Activated CD4-positive, alpha-beta T cell treated with anti-CD3 and anti-CD28 coated beads, Interleukin-2, Interleukin-6, amounts not matched to agents 100 ng/mL and 50 ng/mL, durations not matched to agents 16 hours and 8 hours (primary cell): ENCODE measurements at regions not wholly inside any gene's neighbourhood (a gene's known extent, or its start where the extent isn't known, plus 50 kb on each side); places are given as distances from the start of the nearest gene placed in this dataset.

Experiments
- DNase-seq: peaks from one replicate; pipeline ENCODE4 v3.0.0-alpha.2; 2020

DNA sequence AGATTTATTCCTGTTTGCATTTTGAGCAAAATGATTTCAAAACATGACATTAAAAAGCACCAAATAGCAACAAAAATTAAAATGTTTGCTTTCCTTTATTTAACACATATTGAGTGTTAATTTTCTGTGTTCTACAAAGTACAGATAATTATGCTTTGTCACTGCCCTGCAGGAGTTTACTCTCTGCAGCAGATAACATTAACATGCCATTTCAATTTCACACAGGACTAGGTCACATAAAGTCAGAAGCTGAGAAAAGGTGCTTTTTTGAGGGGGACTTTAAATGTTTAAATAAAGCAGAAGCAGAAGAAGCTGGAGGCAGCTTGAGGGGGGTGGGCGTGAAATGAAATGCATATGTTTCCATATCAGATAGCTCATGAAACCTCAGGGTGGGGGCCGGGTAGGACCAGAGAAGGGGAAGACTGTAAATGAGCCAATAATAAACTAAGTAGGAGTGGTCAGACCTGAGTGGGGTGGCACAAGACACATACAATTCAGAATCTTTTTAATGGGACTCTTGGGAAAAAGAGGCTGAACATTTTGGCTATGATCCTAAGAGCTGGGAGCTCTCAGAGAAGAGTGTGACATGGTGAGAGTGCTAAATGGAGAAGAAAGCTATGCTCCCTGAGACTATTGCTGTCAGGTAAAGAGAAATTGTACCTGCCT lies 387.5 kb downstream of the FAM170A start:
- no peak for DNase-seq

DNA sequence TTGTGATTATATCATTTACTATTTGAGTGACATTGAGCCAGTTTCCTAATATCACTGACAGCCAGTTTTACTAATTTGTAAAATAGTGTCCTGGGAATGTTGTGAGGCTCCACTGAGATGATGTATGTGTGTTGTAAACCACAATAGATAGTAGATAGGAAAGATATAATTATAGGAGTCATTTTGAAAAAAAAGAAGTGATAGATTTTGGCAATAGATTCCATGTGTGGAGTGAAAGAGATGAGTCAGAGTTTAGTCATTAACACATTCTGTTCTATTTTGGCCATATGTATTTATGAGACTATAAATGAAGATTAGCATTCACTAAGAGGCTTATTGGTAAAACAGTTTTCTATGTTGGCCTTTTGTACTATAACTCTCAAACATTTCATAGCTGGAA lies 388.2 kb downstream of the FAM170A start:
- no peak for DNase-seq

DNA sequence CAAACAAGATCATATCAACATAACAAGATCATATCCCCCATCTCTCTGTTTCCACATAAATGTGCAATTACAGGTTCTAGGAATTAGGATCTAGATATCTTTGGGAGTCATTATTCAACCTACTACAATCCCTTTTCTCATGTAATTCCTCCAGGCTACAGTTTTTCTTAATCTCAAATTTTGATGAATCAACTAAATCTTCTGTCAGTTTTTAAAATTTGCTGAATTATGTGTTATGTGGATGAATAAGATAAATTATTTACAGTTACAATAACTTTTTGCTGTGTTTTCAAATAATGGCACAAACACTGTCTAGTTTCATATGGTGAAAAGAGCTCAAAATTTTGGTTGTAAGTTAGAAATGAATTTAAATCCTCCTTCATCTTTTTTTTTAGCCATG lies 405.8 kb downstream of the FAM170A start:
- no peak for DNase-seq

GRCh38 chr5:120035815-120036577 lies 406.6 kb downstream of the FAM170A start:
- no peak for DNase-seq

- no peak for DNase-seq
Observed at GRCh38 chr5:120037451-120037850, 408.1 kb downstream of the FAM170A start.

DNA sequence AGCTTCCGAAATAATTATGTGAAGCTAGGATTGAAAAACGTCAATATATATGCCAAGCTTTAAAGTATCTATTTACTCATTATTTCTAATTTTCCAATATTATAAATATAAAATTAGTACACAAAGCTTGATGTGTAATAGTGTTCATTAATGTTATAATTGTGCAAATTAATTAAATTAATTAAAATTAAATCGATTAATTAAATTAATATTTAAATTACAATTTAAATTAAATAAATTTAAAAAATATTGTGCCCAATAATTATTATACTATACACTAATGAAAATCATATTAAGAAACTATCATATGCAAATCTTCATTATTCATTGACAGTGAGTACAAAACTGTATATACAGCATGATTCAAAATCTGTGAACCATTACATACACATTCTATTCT lies 409.8 kb downstream of the FAM170A start:
- no peak for DNase-seq

GRCh38 chr5:120043431-120043830 lies 414.1 kb downstream of the FAM170A start:
- DNase-seq, result no peak

GRCh38 chr5:120052916-120053828 lies 410.9 kb upstream of the PRR16 start:
- DNase-seq, result no peak

DNA sequence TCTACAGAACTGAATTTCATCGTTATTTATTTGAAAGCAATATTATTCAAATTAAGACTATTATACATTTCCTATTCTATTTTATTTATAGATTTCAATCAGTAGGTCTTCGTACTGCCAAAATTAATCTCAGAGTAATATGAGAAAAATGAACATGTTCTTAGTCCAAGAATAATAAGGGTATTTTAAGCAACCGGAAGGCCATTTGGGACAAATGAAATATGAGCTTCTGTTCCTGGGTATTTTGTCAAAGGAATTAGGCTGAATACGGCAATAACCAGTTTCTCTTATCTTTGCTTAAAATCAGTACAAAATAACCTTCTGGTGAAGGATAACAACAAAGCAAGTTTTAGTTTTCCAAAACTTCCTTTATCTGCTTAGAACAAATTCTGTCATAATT lies 410.3 kb upstream of the PRR16 start:
- no peak for DNase-seq

GRCh38 chr5:120055858-120056257 lies 408.2 kb upstream of the PRR16 start:
- no peak for DNase-seq

GRCh38 chr5:120062515-120062917 lies 401.6 kb upstream of the PRR16 start:
- no peak for DNase-seq

DNA sequence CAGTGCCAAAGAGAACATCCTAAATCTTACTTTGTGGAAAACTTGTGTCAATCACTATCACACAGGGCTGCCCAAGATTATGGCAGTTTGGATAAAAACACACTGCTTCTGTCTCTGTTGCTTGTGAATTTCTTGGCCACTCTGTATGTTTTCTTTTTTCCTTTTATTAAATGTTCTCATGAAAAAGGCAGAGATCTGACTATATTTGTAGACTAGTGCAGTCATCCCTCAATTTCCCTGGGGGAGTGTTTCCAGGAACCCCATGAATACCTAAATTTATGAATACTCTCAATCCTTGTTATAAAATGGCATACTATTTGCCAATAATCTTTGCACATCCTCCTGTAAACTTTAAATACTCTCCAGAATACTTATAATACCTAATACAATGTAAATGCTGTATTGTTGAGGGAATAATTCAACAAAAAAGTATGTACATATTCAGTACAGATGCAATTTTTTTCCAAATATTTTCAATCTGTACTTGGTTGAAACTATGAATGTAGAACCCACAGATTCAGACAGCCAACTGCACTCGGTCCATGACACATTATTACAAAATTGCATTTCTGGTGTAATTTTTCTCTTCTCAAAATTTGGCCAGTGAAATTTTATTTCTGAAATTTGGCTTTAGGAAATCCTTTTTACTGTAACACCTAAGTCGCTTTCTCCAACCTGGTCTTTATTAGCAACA lies 391.9 kb upstream of the PRR16 start:
- DNase-seq, result no peak

GRCh38 chr5:120073722-120074121 lies 390.4 kb upstream of the PRR16 start:
- DNase-seq, result no peak

DNA sequence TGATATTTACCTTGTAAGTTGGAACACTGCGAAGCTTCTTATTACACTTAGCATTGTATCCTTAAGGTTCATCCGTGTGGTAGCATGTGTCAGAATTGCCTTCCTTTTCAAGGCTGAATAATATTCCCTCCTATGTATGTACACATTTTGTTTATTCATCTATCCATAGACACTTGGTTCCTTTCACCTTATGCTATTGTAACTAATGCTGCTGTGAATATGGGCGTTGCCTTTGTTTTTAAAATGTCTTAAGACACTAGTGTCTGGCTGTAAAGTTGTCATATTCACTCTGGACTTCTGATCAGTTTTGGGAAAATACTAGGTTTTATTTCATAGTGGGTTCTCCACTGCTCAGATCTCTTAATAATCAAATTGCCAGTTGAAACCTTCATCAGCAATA lies 383.3 kb upstream of the PRR16 start:
- DNase-seq, result no peak

- no peak for DNase-seq
Observed at GRCh38 chr5:120082316-120083068, 381.6 kb upstream of the PRR16 start.

DNA sequence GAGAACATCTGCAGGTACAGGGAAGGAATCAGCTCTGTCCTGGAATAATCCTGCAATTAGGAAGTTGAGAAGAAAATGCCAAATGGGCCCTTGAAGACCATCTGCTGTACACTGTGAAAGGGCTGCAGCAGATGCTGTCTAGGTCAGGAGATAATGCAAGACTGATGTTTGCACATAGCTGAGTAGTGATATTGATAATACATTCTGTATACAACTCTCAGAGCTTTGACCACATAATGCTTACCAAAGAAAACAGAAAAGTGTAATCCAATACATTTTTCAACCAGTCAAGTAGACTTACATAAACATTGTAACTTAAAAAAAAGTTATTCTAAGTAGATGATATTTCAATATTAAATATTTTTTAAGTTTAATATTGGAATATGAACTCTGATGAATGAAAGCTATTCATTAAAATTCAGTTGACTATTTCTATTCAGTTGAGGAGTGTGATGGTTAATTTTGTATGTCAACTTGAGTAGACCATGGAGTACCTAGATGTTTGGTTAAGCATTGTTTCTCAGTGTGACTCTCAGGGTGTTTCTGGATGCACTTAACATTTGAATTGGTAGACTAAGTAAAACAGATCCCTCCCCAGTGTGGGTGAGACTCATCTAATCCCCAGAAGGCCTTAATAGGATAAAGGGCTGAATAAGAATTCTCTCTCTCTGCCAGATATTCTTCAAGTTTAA lies 380.1 kb upstream of the PRR16 start:
- DNase-seq, result no peak

DNA sequence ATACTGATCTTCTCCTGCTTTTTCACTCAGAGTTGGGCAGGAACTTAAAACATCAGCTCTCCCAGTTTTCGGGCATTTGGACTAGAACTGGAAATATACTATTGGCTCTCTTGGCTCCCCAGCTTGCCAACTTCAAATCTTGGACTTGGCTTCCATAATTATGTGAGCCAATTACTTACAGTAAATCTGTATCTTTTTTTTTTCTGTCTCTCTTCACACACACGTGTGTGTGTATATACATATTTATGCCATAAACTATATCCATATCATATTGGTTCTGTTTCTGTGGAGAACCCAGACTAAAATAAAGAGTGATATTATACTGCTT lies 379.6 kb upstream of the PRR16 start:
- DNase-seq, result no peak

GRCh38 chr5:120086081-120086480 lies 378.0 kb upstream of the PRR16 start:
- DNase-seq, result no peak

- DNase-seq, result no peak
Observed at GRCh38 chr5:120088412-120088811, 375.7 kb upstream of the PRR16 start.

DNA sequence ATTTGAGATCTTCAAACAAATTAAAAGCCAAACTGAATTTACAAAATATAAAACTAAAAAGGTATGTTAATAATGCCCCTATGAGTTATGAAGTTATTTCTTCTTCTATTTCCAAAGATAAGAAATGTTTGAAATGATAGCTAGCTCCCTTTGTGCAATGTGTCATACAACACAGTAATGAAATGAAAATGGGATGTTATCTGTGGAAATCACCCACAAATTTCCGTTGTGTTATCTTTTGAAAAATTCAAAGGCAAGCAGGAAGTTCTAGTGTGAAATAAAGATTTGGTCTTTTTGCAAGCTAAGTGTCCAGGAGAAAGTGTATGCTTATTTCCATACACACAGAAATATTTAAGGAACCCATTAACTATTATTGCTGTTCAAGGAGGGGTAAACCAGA lies 375.3 kb upstream of the PRR16 start:
- no peak for DNase-seq

DNA sequence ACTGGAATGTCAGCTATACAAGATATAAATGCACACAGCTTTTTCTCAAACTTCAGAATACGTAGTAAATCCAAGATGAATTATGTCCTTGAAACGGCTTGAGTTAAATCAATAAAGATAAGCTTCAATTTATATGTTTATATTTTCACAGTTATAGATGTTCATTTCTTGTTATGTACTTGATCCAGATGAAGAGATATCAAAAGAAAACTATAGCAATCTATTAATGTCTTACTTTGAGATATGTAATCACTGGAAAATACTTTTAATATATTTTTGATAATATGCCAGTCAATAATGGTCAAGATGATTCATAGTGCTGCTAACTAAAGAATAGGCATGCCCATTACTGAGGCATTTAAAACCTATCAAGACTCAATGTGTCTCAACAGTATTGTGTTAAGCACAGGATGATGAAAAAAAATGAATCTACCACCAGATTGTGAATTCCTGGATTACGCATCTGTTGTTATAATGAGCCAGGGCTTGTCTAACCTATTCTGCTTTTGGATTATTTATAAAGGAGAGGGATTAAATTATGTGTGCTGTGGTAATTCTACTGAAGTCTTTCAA lies 372.6 kb upstream of the PRR16 start:
- no peak for DNase-seq
